ENCODE measurements at regions not wholly inside any gene's neighbourhood (a gene's known extent, or its start where the extent isn't known, plus 50 kb on each side); places are given as distances from the start of the nearest gene placed in this dataset.
A peak's percentile ranks its signal among the peaks of the same experiment; 100 is the strongest.

GRCh38 chr6:15715060-15715459 lies 52.2 kb upstream of the DTNBP1 start:
- DNase-seq = no peak

- no peak for DNase-seq
These were observed 51.8 kb upstream of the DTNBP1 start for GRCh38 chr6:15714658-15715057.

GRCh38 chr6:15713325-15713724 lies 50.5 kb upstream of the DTNBP1 start:
- DNase-seq = peak in 1 of 2 experiments; percentile 4

- no peak for DNase-seq
These were observed 50.0 kb upstream of the DTNBP1 start for GRCh38 chr6:15712797-15713196.
